ENCODE measurements at regions not wholly inside any gene's neighbourhood (a gene's known extent, or its start where the extent isn't known, plus 50 kb on each side); places are given as distances from the start of the nearest gene placed in this dataset.

GRCh38 chr12:47412601-47413236 is 293.1 kb downstream of the RPAP3 start:
- DNase-seq (ENCODE audit: insufficient read length, low spot score), result no peak
- TF ChIP-seq CTCF (IDR thresholded peaks at IDR 0.05; ENCODE audit: insufficient read depth, missing control alignments), result no peak
- no peak for FAIRE-seq

- TF ChIP-seq CTCF (IDR thresholded peaks at IDR 0.05; ENCODE audit: insufficient read depth, missing control alignments), result no peak
- no peak for FAIRE-seq
- DNase-seq (ENCODE audit: insufficient read length, low spot score), result no peak
Measured at GRCh38 chr12:47411966-47412365, 293.9 kb downstream of the RPAP3 start.

GRCh38 chr12:47410862-47411261 is 295.0 kb downstream of the RPAP3 start:
- DNase-seq (ENCODE audit: insufficient read length, low spot score) (no peak), FAIRE-seq (no peak)
- no peak for TF ChIP-seq CTCF (IDR thresholded peaks at IDR 0.05; ENCODE audit: insufficient read depth, missing control alignments)

GRCh38 chr12:47410383-47410782 is 295.4 kb downstream of the RPAP3 start:
- FAIRE-seq (no peak), DNase-seq (ENCODE audit: insufficient read length, low spot score) (no peak)
- TF ChIP-seq CTCF (IDR thresholded peaks at IDR 0.05; ENCODE audit: insufficient read depth, missing control alignments), result no peak

GRCh38 chr12:47409310-47409987 is 296.4 kb downstream of the RPAP3 start:
- no peak for TF ChIP-seq CTCF (IDR thresholded peaks at IDR 0.05; ENCODE audit: insufficient read depth, missing control alignments)
- DNase-seq (ENCODE audit: insufficient read length, low spot score), result no peak
- FAIRE-seq, result no peak

- no peak for TF ChIP-seq CTCF (IDR thresholded peaks at IDR 0.05; ENCODE audit: insufficient read depth, missing control alignments)
- no peak for FAIRE-seq
- no peak for DNase-seq (ENCODE audit: insufficient read length, low spot score)
Measured at GRCh38 chr12:47408171-47408871, 297.5 kb downstream of the RPAP3 start.

All from D721Med (cell line).